ENCODE measurements at regions not wholly inside any gene's neighbourhood (a gene's known extent, or its start where the extent isn't known, plus 50 kb on each side); places are given as distances from the start of the nearest gene placed in this dataset.

DNA sequence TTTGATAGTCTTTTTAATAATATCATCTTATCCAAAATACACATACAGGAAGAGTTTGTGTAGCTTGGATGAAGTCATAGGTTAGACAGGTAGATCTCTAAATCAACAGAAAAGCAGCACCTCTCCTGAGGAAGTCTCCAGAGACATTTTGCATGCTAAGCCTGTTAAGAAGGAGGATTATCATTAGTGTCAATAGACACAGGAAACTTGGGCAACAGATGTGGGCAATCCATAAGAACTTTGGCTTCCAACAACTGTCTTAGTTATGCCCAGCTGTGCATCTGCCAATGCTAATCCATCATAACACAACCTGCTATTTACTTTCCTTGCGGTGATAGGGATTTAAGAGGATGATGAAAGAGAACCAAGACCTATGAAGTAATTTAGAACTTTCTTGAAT, 1052.6 kb downstream of the RPA4 start:
- Histone ChIP-seq H3K4me1 (ENCODE audit: insufficient read depth, low read length, poor library complexity, severe bottlenecking) (peaks cover 4% of the 10 kb centered on the region), H3K27me3 (replicated peaks; ENCODE audit: insufficient read depth, low read depth, low read length, poor library complexity) (no peaks in the 10 kb centered on the region), H3K36me3 (ENCODE audit: insufficient read depth, low read length, poor library complexity, severe bottlenecking) (no peaks in the 10 kb centered on the region), H3K27ac (ENCODE audit: low read depth, low read length, poor library complexity, severe bottlenecking) (no peak overlapping the region), H3K4me3 (ENCODE audit: low read depth, low read length, poor library complexity, severe bottlenecking) (no peak overlapping the region), H3K9me3 (ENCODE audit: low read depth, low read length, poor library complexity, severe bottlenecking) (no peaks in the 10 kb centered on the region)
- BruUV-seq (replicated peaks): no TSS peak
- POLR2A ChIA-PET (ENCODE audit: low non-redundant PET): no interaction called here
- CTCF ChIA-PET: no interaction called here
- TF ChIP-seq CTCF (conservative IDR thresholded peaks at IDR 0.05; ENCODE audit: low read depth, low read length) (no peak), EZH2 (IDR thresholded peaks at IDR 0.05; ENCODE audit: borderline replicate concordance, low read depth, low read length, poor library complexity, severe bottlenecking) (no peak)
- intact Hi-C loops (cut with micrococcal nuclease; ENCODE audit: unreplicated experiment): no loop called here
- DNase-seq (ENCODE audit: low spot score): peak; percentile 39

DNA sequence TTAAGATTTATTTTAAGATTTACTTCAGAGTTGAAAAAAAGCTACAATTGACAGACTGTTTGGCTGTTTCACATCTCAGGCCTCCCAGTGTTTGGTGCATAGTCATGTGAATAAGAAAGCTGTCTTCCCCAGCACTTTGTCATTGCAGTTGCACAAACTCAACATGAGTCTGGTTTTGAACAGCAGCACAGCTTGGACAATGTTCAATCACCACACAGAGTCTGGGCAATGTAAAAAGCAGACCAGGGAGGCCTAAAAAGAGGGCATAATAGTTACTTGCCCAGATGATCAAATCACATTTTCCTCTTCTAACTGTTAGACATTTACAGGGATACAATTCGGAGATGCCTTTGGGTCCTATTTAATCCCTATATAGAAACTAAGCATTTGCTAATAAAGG, 1055.0 kb downstream of the RPA4 start:
- ChIA-PET POLR2A (ENCODE audit: low non-redundant PET) (no interaction called here), CTCF (no interaction called here)
- no peak overlapping the region for H3K27ac ChIP-seq (ENCODE audit: low read depth, low read length, poor library complexity, severe bottlenecking)
- H3K4me1 ChIP-seq (ENCODE audit: insufficient read depth, low read length, poor library complexity, severe bottlenecking): peaks cover 4% of the 10 kb centered on the region
- no peak for TF ChIP-seq EZH2 (IDR thresholded peaks at IDR 0.05; ENCODE audit: borderline replicate concordance, low read depth, low read length, poor library complexity, severe bottlenecking)
- no peak for TF ChIP-seq CTCF (conservative IDR thresholded peaks at IDR 0.05; ENCODE audit: low read depth, low read length)
- H3K27me3 ChIP-seq (replicated peaks; ENCODE audit: insufficient read depth, low read depth, low read length, poor library complexity): no peaks in the 10 kb centered on the region
- H3K9me3 ChIP-seq (ENCODE audit: low read depth, low read length, poor library complexity, severe bottlenecking): no peaks in the 10 kb centered on the region
- no peak overlapping the region for H3K4me3 ChIP-seq (ENCODE audit: low read depth, low read length, poor library complexity, severe bottlenecking)
- intact Hi-C loops (cut with micrococcal nuclease; ENCODE audit: unreplicated experiment): no loop called here
- BruUV-seq (replicated peaks): no TSS peak
- DNase-seq (ENCODE audit: low spot score): no peak
- H3K36me3 ChIP-seq (ENCODE audit: insufficient read depth, low read length, poor library complexity, severe bottlenecking): no peaks in the 10 kb centered on the region

DNA sequence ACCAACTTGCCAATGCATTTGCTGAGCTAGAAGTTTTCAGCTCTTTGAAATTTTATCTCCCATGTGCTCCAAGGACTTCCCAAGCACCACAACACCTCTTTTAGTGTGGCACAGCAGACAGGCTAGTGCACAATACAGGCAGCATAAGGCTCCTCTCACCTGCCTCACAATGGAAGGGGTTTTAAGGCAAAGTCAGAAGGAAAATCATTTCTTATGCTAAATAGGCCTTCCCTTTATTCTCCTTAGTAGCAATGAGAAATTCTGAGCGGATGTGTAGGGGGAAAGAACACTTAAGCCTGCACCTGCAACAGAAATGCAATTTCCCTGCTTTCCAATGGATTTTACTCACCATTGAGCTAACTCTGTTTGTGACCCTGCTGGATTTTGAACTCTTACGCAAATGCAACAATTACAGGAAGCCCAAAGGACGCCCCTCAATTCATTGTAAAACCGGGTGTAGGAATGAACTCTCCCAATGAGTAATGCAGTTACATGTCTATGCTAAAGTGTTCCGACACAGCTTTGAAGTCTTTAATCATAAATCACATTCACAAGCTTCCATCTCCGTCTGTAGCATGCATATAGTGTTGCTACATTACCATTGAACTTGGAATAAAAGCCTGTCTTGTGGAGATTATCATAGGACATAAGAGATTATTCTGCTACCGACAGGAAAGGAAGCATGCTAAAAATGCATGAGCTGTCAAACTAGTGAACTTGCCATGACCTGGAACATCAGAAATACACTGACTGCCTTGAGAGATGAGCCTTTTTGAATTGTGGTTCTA, 1084.9 kb downstream of the RPA4 start:
- ChIA-PET CTCF (no interaction called here), POLR2A (ENCODE audit: low non-redundant PET) (no interaction called here)
- no peak for DNase-seq (ENCODE audit: low spot score)
- no TSS peak for BruUV-seq (replicated peaks)
- Histone ChIP-seq H3K4me3 (ENCODE audit: low read depth, low read length, poor library complexity, severe bottlenecking) (no peak overlapping the region), H3K4me1 (ENCODE audit: insufficient read depth, low read length, poor library complexity, severe bottlenecking) (no peaks in the 10 kb centered on the region), H3K27me3 (replicated peaks; ENCODE audit: insufficient read depth, low read depth, low read length, poor library complexity) (peaks cover 3% of the 10 kb centered on the region), H3K9me3 (ENCODE audit: low read depth, low read length, poor library complexity, severe bottlenecking) (no peaks in the 10 kb centered on the region), H3K27ac (ENCODE audit: low read depth, low read length, poor library complexity, severe bottlenecking) (no peak overlapping the region), H3K36me3 (ENCODE audit: insufficient read depth, low read length, poor library complexity, severe bottlenecking) (no peaks in the 10 kb centered on the region)
- TF ChIP-seq EZH2 (IDR thresholded peaks at IDR 0.05; ENCODE audit: borderline replicate concordance, low read depth, low read length, poor library complexity, severe bottlenecking): no peak
- TF ChIP-seq CTCF (conservative IDR thresholded peaks at IDR 0.05; ENCODE audit: low read depth, low read length): no peak
- intact Hi-C loops (cut with micrococcal nuclease; ENCODE audit: unreplicated experiment): no loop called here
